ENCODE measurements at regions not wholly inside any gene's neighbourhood (a gene's known extent, or its start where the extent isn't known, plus 50 kb on each side); places are given as distances from the start of the nearest gene placed in this dataset.

- DNase-seq (ENCODE audit: low spot score), result no peak
Measured at GRCh38 chr20:62527781-62528180, 52.0 kb upstream of the GATA5 start.

- no peak for DNase-seq (ENCODE audit: low spot score)
Measured at GRCh38 chr20:62528983-62529891, 53.4 kb upstream of the GATA5 start.

GRCh38 chr20:62529896-62530642, 54.3 kb upstream of the GATA5 start:
- no peak for DNase-seq (ENCODE audit: low spot score)

GRCh38 chr20:62530643-62531032, 54.8 kb upstream of the GATA5 start:
- no peak for DNase-seq (ENCODE audit: low spot score)

- DNase-seq (ENCODE audit: low spot score), result no peak
Measured at GRCh38 chr20:62531046-62531838, 55.4 kb upstream of the GATA5 start.

- DNase-seq (ENCODE audit: low spot score), result no peak
Measured at GRCh38 chr20:62532921-62533320, 57.1 kb upstream of the GATA5 start.

GRCh38 chr20:62533591-62534495, 58.0 kb upstream of the GATA5 start:
- no peak for DNase-seq (ENCODE audit: low spot score)

- DNase-seq (ENCODE audit: low spot score), result no peak
Measured at GRCh38 chr20:62534526-62535221, 58.9 kb upstream of the GATA5 start.

GRCh38 chr20:62535282-62535811, 59.6 kb upstream of the GATA5 start:
- DNase-seq (ENCODE audit: low spot score), result no peak

- no peak for DNase-seq (ENCODE audit: low spot score)
Measured at GRCh38 chr20:62535964-62536363, 60.2 kb upstream of the GATA5 start.

- DNase-seq (ENCODE audit: low spot score), result peak; percentile 20
Measured at GRCh38 chr20:62536871-62537401, 61.1 kb upstream of the GATA5 start.

GRCh38 chr20:62537649-62538292, 62.0 kb upstream of the GATA5 start:
- no peak for DNase-seq (ENCODE audit: low spot score)

- DNase-seq (ENCODE audit: low spot score), result no peak
Measured at GRCh38 chr20:62539198-62540045, 63.6 kb upstream of the GATA5 start.

- no peak for DNase-seq (ENCODE audit: low spot score)
Measured at GRCh38 chr20:62540504-62540903, 64.7 kb upstream of the GATA5 start.

- no peak for DNase-seq (ENCODE audit: low spot score)
Measured at GRCh38 chr20:62542862-62543261, 67.1 kb upstream of the GATA5 start.

- DNase-seq (ENCODE audit: low spot score), result no peak
Measured at GRCh38 chr20:62543470-62544302, 67.9 kb upstream of the GATA5 start.

GRCh38 chr20:62544505-62545055, 68.8 kb upstream of the GATA5 start:
- no peak for DNase-seq (ENCODE audit: low spot score)

GRCh38 chr20:62545271-62545670, 69.5 kb upstream of the GATA5 start:
- DNase-seq (ENCODE audit: low spot score), result no peak
